PC-9 (cell line): ENCODE measurements at regions not wholly inside any gene's neighbourhood (a gene's known extent, or its start where the extent isn't known, plus 50 kb on each side); places are given as distances from the start of the nearest gene placed in this dataset.

Source experiments
- EZH2 ChIP-seq: fragments of 200-600 bp; sonication (generic); IDR thresholded peaks from 2 replicates; pipeline ENCODE4 v1.8.0; 2017; ENCODE audit warnings: antibody characterized with exemption, low read depth
- TF ChIP-seq, protein P1 (sequence below): fragments of 200-600 bp; sonication (generic); conservative IDR thresholded peaks from 2 replicates; pipeline ENCODE4 v1.6.1; 2017; ENCODE audit warnings: mixed run types, antibody characterized with exemption, mild to moderate bottlenecking, moderate library complexity

DNA sequence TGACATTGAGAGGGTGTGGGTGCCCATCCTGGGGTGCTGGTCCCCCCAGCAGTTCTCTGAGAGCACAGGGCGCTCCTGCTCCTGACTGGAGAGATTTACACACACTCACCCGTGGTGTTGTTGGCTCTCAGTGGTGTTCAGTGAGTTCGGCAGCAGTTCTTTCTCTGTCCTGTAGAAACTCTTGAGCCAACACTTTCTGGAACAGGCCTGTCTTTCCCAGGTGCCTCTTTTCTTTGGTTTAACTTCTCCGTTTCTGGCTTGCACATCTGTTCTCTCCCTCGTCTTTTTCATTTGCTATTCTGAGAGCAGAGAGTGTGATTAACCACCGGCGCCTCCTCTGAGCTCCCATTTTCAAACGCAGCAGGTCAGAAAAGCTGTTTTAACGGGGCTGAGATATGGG is 284.5 kb downstream of the IRX2 start:
- TF ChIP-seq, protein P1, sequence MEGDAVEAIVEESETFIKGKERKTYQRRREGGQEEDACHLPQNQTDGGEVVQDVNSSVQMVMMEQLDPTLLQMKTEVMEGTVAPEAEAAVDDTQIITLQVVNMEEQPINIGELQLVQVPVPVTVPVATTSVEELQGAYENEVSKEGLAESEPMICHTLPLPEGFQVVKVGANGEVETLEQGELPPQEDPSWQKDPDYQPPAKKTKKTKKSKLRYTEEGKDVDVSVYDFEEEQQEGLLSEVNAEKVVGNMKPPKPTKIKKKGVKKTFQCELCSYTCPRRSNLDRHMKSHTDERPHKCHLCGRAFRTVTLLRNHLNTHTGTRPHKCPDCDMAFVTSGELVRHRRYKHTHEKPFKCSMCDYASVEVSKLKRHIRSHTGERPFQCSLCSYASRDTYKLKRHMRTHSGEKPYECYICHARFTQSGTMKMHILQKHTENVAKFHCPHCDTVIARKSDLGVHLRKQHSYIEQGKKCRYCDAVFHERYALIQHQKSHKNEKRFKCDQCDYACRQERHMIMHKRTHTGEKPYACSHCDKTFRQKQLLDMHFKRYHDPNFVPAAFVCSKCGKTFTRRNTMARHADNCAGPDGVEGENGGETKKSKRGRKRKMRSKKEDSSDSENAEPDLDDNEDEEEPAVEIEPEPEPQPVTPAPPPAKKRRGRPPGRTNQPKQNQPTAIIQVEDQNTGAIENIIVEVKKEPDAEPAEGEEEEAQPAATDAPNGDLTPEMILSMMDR: no peak
- no peak for TF ChIP-seq EZH2
